ENCODE measurements at regions not wholly inside any gene's neighbourhood (a gene's known extent, or its start where the extent isn't known, plus 50 kb on each side); places are given as distances from the start of the nearest gene placed in this dataset.
"Not testable (repeated sequence)": the region's sequence is repeated elsewhere in the genome, so short reads cannot be mapped to it uniquely, and the experiment has no call there.

DNA sequence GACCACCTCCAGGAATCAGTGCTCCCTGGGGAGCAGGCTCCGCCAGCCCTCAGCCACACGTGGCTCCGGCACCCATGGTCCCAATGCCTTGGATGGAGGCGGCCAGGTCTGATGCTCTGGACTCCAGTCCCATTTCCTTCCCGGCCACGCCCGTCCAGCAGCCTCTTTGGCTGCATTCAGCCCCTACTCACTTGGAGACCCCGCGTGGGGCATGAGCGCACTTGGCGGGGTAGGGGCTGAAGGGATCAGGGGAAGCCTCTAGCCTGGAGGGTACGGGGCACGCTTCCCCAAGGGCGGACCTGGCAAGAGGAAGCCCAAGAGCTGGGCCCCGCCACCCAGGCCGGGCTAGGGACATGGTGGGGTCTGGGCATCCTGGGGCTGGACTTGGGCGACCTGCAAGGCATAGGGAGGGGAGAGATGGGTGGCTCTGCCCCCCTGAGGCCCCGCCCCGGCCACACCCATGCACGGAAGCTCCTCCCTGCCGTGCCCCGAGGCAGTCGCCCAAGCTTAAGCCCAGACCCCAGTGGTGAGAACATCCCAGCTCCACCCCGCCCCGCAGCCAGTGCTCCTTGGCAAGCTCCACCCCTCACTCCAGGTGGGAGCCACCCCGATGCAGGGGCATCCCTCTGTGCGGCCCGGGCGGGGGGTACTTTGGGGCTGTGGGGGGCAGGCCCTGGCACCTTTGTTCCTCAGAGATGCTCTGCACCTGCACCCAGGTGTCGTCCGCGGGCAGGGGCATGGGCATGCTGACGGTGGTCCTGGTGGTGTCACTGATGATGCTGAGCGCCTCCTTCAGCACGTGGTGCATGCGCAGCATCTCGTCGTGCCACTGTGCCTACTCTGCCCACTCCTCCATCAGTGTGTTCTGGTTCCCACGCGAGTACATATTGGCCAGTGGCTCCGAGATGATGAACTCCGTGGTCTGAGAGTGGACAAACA, 163.5 kb downstream of the GOLGA6L4 start:
- Mint-ChIP-seq H3K27me3 (peaks cover 8% of the 10 kb centered on the region), H3K36me3 (ENCODE audit: low read depth) (no peaks in the 10 kb centered on the region), H3K4me3 (no peak overlapping the region), H3K4me1 (peaks cover 3% of the 10 kb centered on the region), H3K27ac (no peak overlapping the region)
- no peak for ATAC-seq
- no peak for DNase-seq
- no peaks in the 10 kb centered on the region for H3K9me3 ChIP-seq (ENCODE audit: control insufficient read depth, low read length, poor library complexity, severe bottlenecking)

GRCh38 chr15:84400017-84400740, 164.6 kb downstream of the GOLGA6L4 start:
- no peaks in the 10 kb centered on the region for H3K9me3 ChIP-seq (ENCODE audit: control insufficient read depth, low read length, poor library complexity, severe bottlenecking)
- no peaks in the 10 kb centered on the region for H3K36me3 Mint-ChIP-seq (ENCODE audit: low read depth)
- H3K4me1 Mint-ChIP-seq: peaks cover 3% of the 10 kb centered on the region
- no peak overlapping the region for H3K27ac Mint-ChIP-seq
- ATAC-seq (no peak), DNase-seq (no peak)
- H3K4me3 Mint-ChIP-seq: no peak overlapping the region
- peaks cover 8% of the 10 kb centered on the region for H3K27me3 Mint-ChIP-seq

GRCh38 chr15:84400820-84401219, 165.2 kb downstream of the GOLGA6L4 start:
- Mint-ChIP-seq H3K27ac (no peak overlapping the region), H3K4me3 (no peak overlapping the region), H3K4me1 (peaks cover 3% of the 10 kb centered on the region), H3K36me3 (ENCODE audit: low read depth) (no peaks in the 10 kb centered on the region), H3K27me3 (peaks cover 8% of the 10 kb centered on the region)
- no peaks in the 10 kb centered on the region for H3K9me3 ChIP-seq (ENCODE audit: control insufficient read depth, low read length, poor library complexity, severe bottlenecking)
- ATAC-seq: no peak
- no peak for DNase-seq

GRCh38 chr15:84401461-84401860, 165.9 kb downstream of the GOLGA6L4 start:
- not testable (repeated sequence) for H3K9me3 ChIP-seq (ENCODE audit: control insufficient read depth, low read length, poor library complexity, severe bottlenecking); H3K4me3 Mint-ChIP-seq; H3K4me1 Mint-ChIP-seq; H3K36me3 Mint-ChIP-seq (ENCODE audit: low read depth); H3K27me3 Mint-ChIP-seq; DNase-seq; ATAC-seq; H3K27ac Mint-ChIP-seq

GRCh38 chr15:84401891-84402840, 166.6 kb downstream of the GOLGA6L4 start:
- not testable (repeated sequence) for H3K36me3 Mint-ChIP-seq (ENCODE audit: low read depth); H3K27me3 Mint-ChIP-seq; ATAC-seq; DNase-seq; H3K9me3 ChIP-seq (ENCODE audit: control insufficient read depth, low read length, poor library complexity, severe bottlenecking); H3K27ac Mint-ChIP-seq; H3K4me1 Mint-ChIP-seq; H3K4me3 Mint-ChIP-seq

DNA sequence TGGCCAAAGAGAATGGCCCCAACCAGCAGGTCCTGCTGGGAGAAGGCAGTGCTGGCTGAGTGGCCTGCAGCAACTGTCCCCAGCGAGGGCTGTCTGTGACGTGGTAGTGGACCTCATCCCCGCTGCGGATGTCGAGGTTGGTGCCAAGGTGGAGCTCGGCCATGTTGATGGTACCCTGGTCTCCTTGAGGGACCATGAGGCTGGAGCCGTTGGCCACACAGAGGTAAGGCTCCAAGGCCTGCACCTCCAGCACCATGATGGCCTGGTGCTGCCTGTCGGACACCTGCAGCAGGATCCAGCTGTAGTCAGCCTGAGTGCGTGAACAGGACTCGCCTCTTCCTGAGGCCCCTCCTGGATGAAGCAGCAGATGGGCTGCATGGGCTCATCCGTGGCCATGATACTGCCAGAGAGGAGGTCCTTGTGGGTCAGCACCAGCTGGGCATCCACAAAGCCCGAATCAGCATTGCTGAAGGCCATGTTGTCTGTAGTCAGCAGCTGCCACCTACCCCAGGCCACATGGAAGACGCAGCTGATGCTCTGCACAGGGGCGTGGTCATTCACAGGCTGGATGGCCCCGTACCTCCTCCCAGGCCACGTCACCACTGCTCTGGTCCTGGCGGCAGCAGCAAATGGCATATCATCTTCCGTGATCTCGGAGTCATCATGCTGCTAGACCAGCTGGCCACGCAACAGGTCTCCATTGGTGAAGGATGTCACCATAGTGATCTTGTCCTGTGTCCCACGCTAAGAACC, 167.5 kb downstream of the GOLGA6L4 start:
- DNase-seq (no peak), ATAC-seq (no peak)
- Mint-ChIP-seq H3K4me3 (no peak overlapping the region), H3K27me3 (peaks cover 1% of the 10 kb centered on the region), H3K4me1 (no peaks in the 10 kb centered on the region), H3K36me3 (ENCODE audit: low read depth) (no peaks in the 10 kb centered on the region), H3K27ac (no peak overlapping the region)
- no peaks in the 10 kb centered on the region for H3K9me3 ChIP-seq (ENCODE audit: control insufficient read depth, low read length, poor library complexity, severe bottlenecking)

- not testable (repeated sequence) for H3K4me3 Mint-ChIP-seq; DNase-seq; H3K27ac Mint-ChIP-seq; H3K36me3 Mint-ChIP-seq (ENCODE audit: low read depth); H3K27me3 Mint-ChIP-seq; ATAC-seq; H3K4me1 Mint-ChIP-seq; H3K9me3 ChIP-seq (ENCODE audit: control insufficient read depth, low read length, poor library complexity, severe bottlenecking)
Observed at GRCh38 chr15:84409357-84409756, 173.8 kb downstream of the GOLGA6L4 start.

GRCh38 chr15:84421513-84422181, 179.2 kb upstream of the ZSCAN2 start:
- H3K27ac Mint-ChIP-seq; H3K4me3 Mint-ChIP-seq; H3K36me3 Mint-ChIP-seq (ENCODE audit: low read depth); H3K9me3 ChIP-seq (ENCODE audit: control insufficient read depth, low read length, poor library complexity, severe bottlenecking); H3K27me3 Mint-ChIP-seq; ATAC-seq; H3K4me1 Mint-ChIP-seq: not testable (repeated sequence)
- peak in 1 of 3 donors; percentile 9 for DNase-seq

GRCh38 chr15:84425327-84425726, 175.5 kb upstream of the ZSCAN2 start:
- not testable (repeated sequence) for H3K4me3 Mint-ChIP-seq; H3K27ac Mint-ChIP-seq; H3K9me3 ChIP-seq (ENCODE audit: control insufficient read depth, low read length, poor library complexity, severe bottlenecking); H3K4me1 Mint-ChIP-seq; H3K36me3 Mint-ChIP-seq (ENCODE audit: low read depth); H3K27me3 Mint-ChIP-seq; DNase-seq; ATAC-seq

DNA sequence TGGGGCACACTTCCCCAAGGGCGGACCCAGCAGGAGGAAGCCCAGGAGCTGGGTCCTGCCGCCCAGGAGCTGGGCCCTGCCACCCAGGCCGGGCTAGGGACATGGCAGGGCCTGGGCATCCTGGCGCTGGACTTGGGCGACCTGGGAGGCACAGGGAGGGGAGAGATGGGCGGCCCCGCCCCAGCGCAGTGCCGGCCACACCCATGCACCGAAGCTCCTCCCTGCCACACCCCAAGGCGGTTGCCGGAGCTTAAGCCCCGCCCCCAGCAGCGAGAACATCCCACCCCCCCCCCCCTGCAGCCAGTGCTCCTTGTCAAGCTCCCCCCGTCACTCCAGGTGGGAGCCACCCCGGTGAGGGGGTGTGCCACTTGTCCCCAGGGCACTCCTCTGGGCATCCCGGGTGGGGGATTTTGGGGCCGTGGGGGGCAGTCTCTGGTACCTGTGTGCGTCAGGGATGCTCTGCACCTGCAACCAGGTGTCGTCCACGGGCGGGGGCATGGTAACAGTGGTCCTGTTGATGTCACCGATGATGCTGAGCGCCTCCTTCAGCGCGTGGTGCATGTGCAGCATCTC, 127.4 kb upstream of the ZSCAN2 start:
- H3K27ac Mint-ChIP-seq; ATAC-seq; H3K36me3 Mint-ChIP-seq (ENCODE audit: low read depth); DNase-seq; H3K27me3 Mint-ChIP-seq; H3K4me1 Mint-ChIP-seq; H3K9me3 ChIP-seq (ENCODE audit: control insufficient read depth, low read length, poor library complexity, severe bottlenecking); H3K4me3 Mint-ChIP-seq: not testable (repeated sequence)

- H3K4me3 Mint-ChIP-seq; H3K36me3 Mint-ChIP-seq (ENCODE audit: low read depth); H3K4me1 Mint-ChIP-seq; H3K9me3 ChIP-seq (ENCODE audit: control insufficient read depth, low read length, poor library complexity, severe bottlenecking); H3K27me3 Mint-ChIP-seq; H3K27ac Mint-ChIP-seq; ATAC-seq; DNase-seq: not testable (repeated sequence)
Observed at GRCh38 chr15:84476364-84477033, 124.3 kb upstream of the ZSCAN2 start.

Measured in T-helper 17 cell (primary cell).